ENCODE measurements at regions not wholly inside any gene's neighbourhood (a gene's known extent, or its start where the extent isn't known, plus 50 kb on each side); places are given as distances from the start of the nearest gene placed in this dataset.

- peaks cover 4% of the 10 kb centered on the region for H3K4me1 ChIP-seq (ENCODE audit: control insufficient read depth, insufficient read depth, low read length)
- H3K9ac ChIP-seq (ENCODE audit: low read length in 2 of 2): no peak overlapping the region
- H3K36me3 ChIP-seq (ENCODE audit: control insufficient read depth in 2 of 2, insufficient read depth in 2 of 2, low read length in 2 of 2): no peaks in the 10 kb centered on the region
- H3K27me3 ChIP-seq (ENCODE audit: control insufficient read depth in 1 of 2, insufficient read depth in 2 of 2, low read length in 2 of 2): no peaks in the 10 kb centered on the region
- H3K27ac ChIP-seq (ENCODE audit: low read length): no peak overlapping the region
- H3K9me3 ChIP-seq (ENCODE audit: control insufficient read depth in 2 of 2, low read length in 2 of 2): no peaks in the 10 kb centered on the region
- no peak overlapping the region for H3K4me3 ChIP-seq (ENCODE audit: low read length in 2 of 2)
Observed at GRCh38 chr6:22068561-22069305, 228.1 kb downstream of the PRL start.

- H3K27me3 ChIP-seq (ENCODE audit: control insufficient read depth in 1 of 2, insufficient read depth in 2 of 2, low read length in 2 of 2): no peaks in the 10 kb centered on the region
- no peaks in the 10 kb centered on the region for H3K36me3 ChIP-seq (ENCODE audit: control insufficient read depth in 2 of 2, insufficient read depth in 2 of 2, low read length in 2 of 2)
- peaks cover 4% of the 10 kb centered on the region for H3K4me1 ChIP-seq (ENCODE audit: control insufficient read depth, insufficient read depth, low read length)
- H3K9ac ChIP-seq (ENCODE audit: low read length in 2 of 2): no peak overlapping the region
- H3K9me3 ChIP-seq (ENCODE audit: control insufficient read depth in 2 of 2, low read length in 2 of 2): no peaks in the 10 kb centered on the region
- no peak overlapping the region for H3K4me3 ChIP-seq (ENCODE audit: low read length in 2 of 2)
- no peak overlapping the region for H3K27ac ChIP-seq (ENCODE audit: low read length)
Observed at GRCh38 chr6:22069306-22069800, 227.5 kb downstream of the PRL start.

GRCh38 chr6:22071270-22072041, 225.4 kb downstream of the PRL start:
- Histone ChIP-seq H3K36me3 (ENCODE audit: control insufficient read depth in 2 of 2, insufficient read depth in 2 of 2, low read length in 2 of 2) (no peaks in the 10 kb centered on the region), H3K4me1 (ENCODE audit: control insufficient read depth, insufficient read depth, low read length) (peaks cover 4% of the 10 kb centered on the region), H3K9me3 (ENCODE audit: control insufficient read depth in 2 of 2, low read length in 2 of 2) (no peaks in the 10 kb centered on the region), H3K9ac (ENCODE audit: low read length in 2 of 2) (peak overlapping the region in 1 of 2 donors; percentile 13), H3K4me3 (ENCODE audit: low read length in 2 of 2) (peak overlapping the region; percentile 37 to 64), H3K27me3 (ENCODE audit: control insufficient read depth in 1 of 2, insufficient read depth in 2 of 2, low read length in 2 of 2) (no peaks in the 10 kb centered on the region), H3K27ac (ENCODE audit: low read length) (no peak overlapping the region)

- Histone ChIP-seq H3K27me3 (ENCODE audit: control insufficient read depth in 1 of 2, insufficient read depth in 2 of 2, low read length in 2 of 2) (no peaks in the 10 kb centered on the region), H3K4me3 (ENCODE audit: low read length in 2 of 2) (no peak overlapping the region), H3K9me3 (ENCODE audit: control insufficient read depth in 2 of 2, low read length in 2 of 2) (no peaks in the 10 kb centered on the region), H3K27ac (ENCODE audit: low read length) (no peak overlapping the region), H3K9ac (ENCODE audit: low read length in 2 of 2) (no peak overlapping the region), H3K4me1 (ENCODE audit: control insufficient read depth, insufficient read depth, low read length) (peaks cover 4% of the 10 kb centered on the region), H3K36me3 (ENCODE audit: control insufficient read depth in 2 of 2, insufficient read depth in 2 of 2, low read length in 2 of 2) (no peaks in the 10 kb centered on the region)
Observed at GRCh38 chr6:22072949-22073348, 223.9 kb downstream of the PRL start.

- no peak overlapping the region for H3K4me3 ChIP-seq (ENCODE audit: low read length in 2 of 2)
- H3K27me3 ChIP-seq (ENCODE audit: control insufficient read depth in 1 of 2, insufficient read depth in 2 of 2, low read length in 2 of 2): no peaks in the 10 kb centered on the region
- no peaks in the 10 kb centered on the region for H3K36me3 ChIP-seq (ENCODE audit: control insufficient read depth in 2 of 2, insufficient read depth in 2 of 2, low read length in 2 of 2)
- H3K9me3 ChIP-seq (ENCODE audit: control insufficient read depth in 2 of 2, low read length in 2 of 2): no peaks in the 10 kb centered on the region
- H3K27ac ChIP-seq (ENCODE audit: low read length): no peak overlapping the region
- H3K9ac ChIP-seq (ENCODE audit: low read length in 2 of 2): no peak overlapping the region
- H3K4me1 ChIP-seq (ENCODE audit: control insufficient read depth, insufficient read depth, low read length): peaks cover 4% of the 10 kb centered on the region
Observed at GRCh38 chr6:22073516-22074198, 223.2 kb downstream of the PRL start.

- no peaks in the 10 kb centered on the region for H3K36me3 ChIP-seq (ENCODE audit: control insufficient read depth in 2 of 2, insufficient read depth in 2 of 2, low read length in 2 of 2)
- no peak overlapping the region for H3K27ac ChIP-seq (ENCODE audit: low read length)
- no peaks in the 10 kb centered on the region for H3K9me3 ChIP-seq (ENCODE audit: control insufficient read depth in 2 of 2, low read length in 2 of 2)
- no peak overlapping the region for H3K9ac ChIP-seq (ENCODE audit: low read length in 2 of 2)
- peaks cover 5% of the 10 kb centered on the region for H3K4me1 ChIP-seq (ENCODE audit: control insufficient read depth, insufficient read depth, low read length)
- H3K4me3 ChIP-seq (ENCODE audit: low read length in 2 of 2): no peak overlapping the region
- H3K27me3 ChIP-seq (ENCODE audit: control insufficient read depth in 1 of 2, insufficient read depth in 2 of 2, low read length in 2 of 2): no peaks in the 10 kb centered on the region
Observed at GRCh38 chr6:22078288-22078687, 218.5 kb downstream of the PRL start.

GRCh38 chr6:22078802-22079545, 217.9 kb downstream of the PRL start:
- H3K27me3 ChIP-seq (ENCODE audit: control insufficient read depth in 1 of 2, insufficient read depth in 2 of 2, low read length in 2 of 2): no peaks in the 10 kb centered on the region
- no peak overlapping the region for H3K9ac ChIP-seq (ENCODE audit: low read length in 2 of 2)
- H3K36me3 ChIP-seq (ENCODE audit: control insufficient read depth in 2 of 2, insufficient read depth in 2 of 2, low read length in 2 of 2): no peaks in the 10 kb centered on the region
- no peaks in the 10 kb centered on the region for H3K9me3 ChIP-seq (ENCODE audit: control insufficient read depth in 2 of 2, low read length in 2 of 2)
- H3K27ac ChIP-seq (ENCODE audit: low read length): no peak overlapping the region
- H3K4me1 ChIP-seq (ENCODE audit: control insufficient read depth, insufficient read depth, low read length): peaks cover 5% of the 10 kb centered on the region
- no peak overlapping the region for H3K4me3 ChIP-seq (ENCODE audit: low read length in 2 of 2)

GRCh38 chr6:22079783-22080182, 217.1 kb downstream of the PRL start:
- H3K4me1 ChIP-seq (ENCODE audit: control insufficient read depth, insufficient read depth, low read length): peaks cover 5% of the 10 kb centered on the region
- no peak overlapping the region for H3K4me3 ChIP-seq (ENCODE audit: low read length in 2 of 2)
- no peaks in the 10 kb centered on the region for H3K27me3 ChIP-seq (ENCODE audit: control insufficient read depth in 1 of 2, insufficient read depth in 2 of 2, low read length in 2 of 2)
- H3K27ac ChIP-seq (ENCODE audit: low read length): no peak overlapping the region
- no peaks in the 10 kb centered on the region for H3K9me3 ChIP-seq (ENCODE audit: control insufficient read depth in 2 of 2, low read length in 2 of 2)
- no peak overlapping the region for H3K9ac ChIP-seq (ENCODE audit: low read length in 2 of 2)
- no peaks in the 10 kb centered on the region for H3K36me3 ChIP-seq (ENCODE audit: control insufficient read depth in 2 of 2, insufficient read depth in 2 of 2, low read length in 2 of 2)

GRCh38 chr6:22081709-22082108, 215.1 kb downstream of the PRL start:
- H3K4me3 ChIP-seq (ENCODE audit: low read length in 2 of 2): no peak overlapping the region
- H3K27ac ChIP-seq (ENCODE audit: low read length): no peak overlapping the region
- peaks cover 5% of the 10 kb centered on the region for H3K4me1 ChIP-seq (ENCODE audit: control insufficient read depth, insufficient read depth, low read length)
- H3K9me3 ChIP-seq (ENCODE audit: control insufficient read depth in 2 of 2, low read length in 2 of 2): no peaks in the 10 kb centered on the region
- H3K36me3 ChIP-seq (ENCODE audit: control insufficient read depth in 2 of 2, insufficient read depth in 2 of 2, low read length in 2 of 2): no peaks in the 10 kb centered on the region
- no peaks in the 10 kb centered on the region for H3K27me3 ChIP-seq (ENCODE audit: control insufficient read depth in 1 of 2, insufficient read depth in 2 of 2, low read length in 2 of 2)
- no peak overlapping the region for H3K9ac ChIP-seq (ENCODE audit: low read length in 2 of 2)

- Histone ChIP-seq H3K36me3 (ENCODE audit: control insufficient read depth in 2 of 2, insufficient read depth in 2 of 2, low read length in 2 of 2) (no peaks in the 10 kb centered on the region), H3K9me3 (ENCODE audit: control insufficient read depth in 2 of 2, low read length in 2 of 2) (no peaks in the 10 kb centered on the region), H3K4me1 (ENCODE audit: control insufficient read depth, insufficient read depth, low read length) (peaks cover 5% of the 10 kb centered on the region), H3K27me3 (ENCODE audit: control insufficient read depth in 1 of 2, insufficient read depth in 2 of 2, low read length in 2 of 2) (no peaks in the 10 kb centered on the region), H3K4me3 (ENCODE audit: low read length in 2 of 2) (no peak overlapping the region), H3K9ac (ENCODE audit: low read length in 2 of 2) (no peak overlapping the region), H3K27ac (ENCODE audit: low read length) (no peak overlapping the region)
Observed at GRCh38 chr6:22082218-22082617, 214.6 kb downstream of the PRL start.

Data from stomach smooth muscle (tissue), 2 donors.